Neutrophil (primary cell): ENCODE measurements at regions not wholly inside any gene's neighbourhood (a gene's known extent, or its start where the extent isn't known, plus 50 kb on each side); places are given as distances from the start of the nearest gene placed in this dataset.

ENCODE experiments used
- H3K27ac ChIP-seq: fragments of 200-600 bp; sonication (generic); 2 replicates; pipeline ENCODE4 v1.5.1; 2016; ENCODE audit warnings: mild to moderate bottlenecking, moderate library complexity
- H3K27me3 ChIP-seq: fragments of 200-600 bp; sonication (generic); 2 replicates; pipeline ENCODE4 v1.6.0; 2016; ENCODE audit warnings: mild to moderate bottlenecking
- H3K36me3 ChIP-seq: fragments of 200-600 bp; sonication (generic); 2 replicates; pipeline ENCODE4 v1.5.1; 2017
- H3K4me1 ChIP-seq, 2 experiments: fragments of 200-600 bp in 1 of 2; sonication (generic) in 1 of 2; 1 replicate in 1 of 2; 2 replicates in 1 of 2; pipeline versions ENCODE4 v1.5.1 to v1.6.1; 2013 to 2016; ENCODE audit warnings: low read depth in 1 of 2, low read length in 1 of 2, mild to moderate bottlenecking in 1 of 2, moderate library complexity in 1 of 2; ENCODE audit not compliant: control insufficient read depth in 1 of 2, insufficient read depth in 1 of 2
- H3K4me3 ChIP-seq, 2 experiments: fragments of 200-600 bp in 1 of 2; sonication (generic) in 1 of 2; 1 replicate in 1 of 2; 2 replicates in 1 of 2; pipeline ENCODE4 v1.5.1; 2013 to 2016; ENCODE audit warnings: low read depth in 1 of 2, low read length in 1 of 2, mild to moderate bottlenecking in 1 of 2, moderate library complexity in 1 of 2
- H3K9me3 ChIP-seq: fragments of 200-600 bp; sonication (generic); 2 replicates; pipeline ENCODE4 v1.5.1; 2016
- CTCF ChIP-seq: fragments of 200-600 bp; sonication (generic); IDR thresholded peaks from 2 replicates; pipeline ENCODE4 v1.5.1; 2016; ENCODE audit warnings: antibody characterized with exemption

GRCh38 chr19:28764066-28764465, 448.9 kb downstream of the UQCRFS1 start:
- H3K4me1 ChIP-seq = no peaks in the 10 kb centered on the region
- no peaks in the 10 kb centered on the region for H3K9me3 ChIP-seq
- no peak overlapping the region for H3K27ac ChIP-seq
- no peaks in the 10 kb centered on the region for H3K36me3 ChIP-seq
- no peak overlapping the region for H3K4me3 ChIP-seq
- no peak for TF ChIP-seq CTCF
- no peaks in the 10 kb centered on the region for H3K27me3 ChIP-seq

GRCh38 chr19:28746478-28746877, 466.5 kb downstream of the UQCRFS1 start:
- Histone ChIP-seq H3K27me3 (no peaks in the 10 kb centered on the region), H3K9me3 (no peaks in the 10 kb centered on the region), H3K4me1 (no peaks in the 10 kb centered on the region), H3K4me3 (no peak overlapping the region), H3K27ac (no peak overlapping the region), H3K36me3 (no peaks in the 10 kb centered on the region)
- no peak for TF ChIP-seq CTCF

- H3K9me3 ChIP-seq = no peaks in the 10 kb centered on the region
- no peaks in the 10 kb centered on the region for H3K27me3 ChIP-seq
- TF ChIP-seq CTCF = no peak
- H3K4me1 ChIP-seq = no peaks in the 10 kb centered on the region
- H3K4me3 ChIP-seq = no peak overlapping the region
- no peak overlapping the region for H3K27ac ChIP-seq
- H3K36me3 ChIP-seq = no peaks in the 10 kb centered on the region
Observed at GRCh38 chr19:28744943-28745342, 468.0 kb downstream of the UQCRFS1 start.

- no peaks in the 10 kb centered on the region for H3K4me1 ChIP-seq
- TF ChIP-seq CTCF = no peak
- no peak overlapping the region for H3K4me3 ChIP-seq
- H3K9me3 ChIP-seq = no peaks in the 10 kb centered on the region
- no peaks in the 10 kb centered on the region for H3K27me3 ChIP-seq
- H3K36me3 ChIP-seq = no peaks in the 10 kb centered on the region
- no peak overlapping the region for H3K27ac ChIP-seq
Observed at GRCh38 chr19:28744014-28744413, 468.9 kb downstream of the UQCRFS1 start.

GRCh38 chr19:28737021-28737895, 475.7 kb downstream of the UQCRFS1 start:
- Histone ChIP-seq H3K4me1 (no peaks in the 10 kb centered on the region), H3K9me3 (no peaks in the 10 kb centered on the region), H3K27ac (no peak overlapping the region), H3K4me3 (no peak overlapping the region), H3K36me3 (no peaks in the 10 kb centered on the region), H3K27me3 (no peaks in the 10 kb centered on the region)
- TF ChIP-seq CTCF = no peak
